Stomach (tissue), 4 donors: ENCODE measurements at regions not wholly inside any gene's neighbourhood (a gene's known extent, or its start where the extent isn't known, plus 50 kb on each side); places are given as distances from the start of the nearest gene placed in this dataset.

Source experiments
- POLR2AphosphoS5 ChIP-seq, 3 donors: sonication (generic); formaldehyde crosslinking; IDR thresholded peaks; one replicate each; pipeline ENCODE4 v1.6.1; 2016; ENCODE audit warnings: antibody characterized with exemption in 3 of 3
- TF ChIP-seq, protein P1 (sequence below), 7 experiments: fragments of 450-650 bp in 4 of 7; fragments of 200-600 bp in 3 of 7; sonication (generic) in 3 of 7; IDR thresholded peaks; one replicate each; pipeline ENCODE4 v1.5.1; 2016 to 2019; ENCODE audit warnings: antibody characterized with exemption in 7 of 7, control low read depth in 2 of 7, mild to moderate bottlenecking in 1 of 7

DNA sequence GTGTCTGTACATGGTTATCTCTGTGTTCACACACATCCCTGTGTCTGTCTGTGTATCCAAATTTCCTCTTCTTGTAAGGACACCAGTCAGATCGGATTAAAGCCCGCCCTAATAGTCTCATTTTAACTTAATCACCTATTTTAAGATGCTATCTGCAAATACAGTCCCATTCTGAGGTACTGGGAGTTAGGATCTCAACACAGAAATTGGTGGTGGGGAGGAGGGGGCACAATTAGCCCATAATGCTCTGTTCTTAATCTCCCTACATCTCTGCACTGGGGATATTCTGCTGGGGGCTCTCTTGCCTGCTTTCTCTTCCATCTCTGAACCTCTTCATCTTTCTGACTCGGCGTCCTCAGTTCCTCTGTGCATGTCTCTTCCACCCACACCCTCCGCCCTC lies 320.7 kb downstream of the CDC5L start:
- TF ChIP-seq, protein P1, sequence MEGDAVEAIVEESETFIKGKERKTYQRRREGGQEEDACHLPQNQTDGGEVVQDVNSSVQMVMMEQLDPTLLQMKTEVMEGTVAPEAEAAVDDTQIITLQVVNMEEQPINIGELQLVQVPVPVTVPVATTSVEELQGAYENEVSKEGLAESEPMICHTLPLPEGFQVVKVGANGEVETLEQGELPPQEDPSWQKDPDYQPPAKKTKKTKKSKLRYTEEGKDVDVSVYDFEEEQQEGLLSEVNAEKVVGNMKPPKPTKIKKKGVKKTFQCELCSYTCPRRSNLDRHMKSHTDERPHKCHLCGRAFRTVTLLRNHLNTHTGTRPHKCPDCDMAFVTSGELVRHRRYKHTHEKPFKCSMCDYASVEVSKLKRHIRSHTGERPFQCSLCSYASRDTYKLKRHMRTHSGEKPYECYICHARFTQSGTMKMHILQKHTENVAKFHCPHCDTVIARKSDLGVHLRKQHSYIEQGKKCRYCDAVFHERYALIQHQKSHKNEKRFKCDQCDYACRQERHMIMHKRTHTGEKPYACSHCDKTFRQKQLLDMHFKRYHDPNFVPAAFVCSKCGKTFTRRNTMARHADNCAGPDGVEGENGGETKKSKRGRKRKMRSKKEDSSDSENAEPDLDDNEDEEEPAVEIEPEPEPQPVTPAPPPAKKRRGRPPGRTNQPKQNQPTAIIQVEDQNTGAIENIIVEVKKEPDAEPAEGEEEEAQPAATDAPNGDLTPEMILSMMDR (IDR thresholded peaks at IDR 0.05): no peak
- no peak for TF ChIP-seq POLR2AphosphoS5 (IDR thresholded peaks at IDR 0.05)
